ENCODE measurements at regions not wholly inside any gene's neighbourhood (a gene's known extent, or its start where the extent isn't known, plus 50 kb on each side); places are given as distances from the start of the nearest gene placed in this dataset.
"Not testable (repeated sequence)": the region's sequence is repeated elsewhere in the genome, so short reads cannot be mapped to it uniquely, and the experiment has no call there.

DNA sequence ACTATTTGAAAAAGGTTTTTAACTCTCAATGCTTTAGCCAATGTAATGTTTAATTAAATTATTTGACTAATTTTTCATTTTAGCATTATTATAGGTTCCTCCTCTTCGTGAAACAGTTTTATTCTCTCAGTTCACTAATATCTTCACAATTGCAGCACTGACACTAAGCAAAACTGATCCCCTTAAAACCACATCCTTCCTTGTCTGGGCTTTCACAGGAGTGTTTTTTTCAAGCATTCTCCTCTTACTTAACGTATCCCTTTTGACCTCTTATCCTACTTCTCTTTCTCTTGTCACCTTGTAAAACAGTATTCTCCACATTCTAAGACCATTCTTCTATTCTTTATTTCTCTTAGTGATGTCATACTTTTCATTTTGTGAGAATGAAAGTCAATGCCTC lies 112.8 kb downstream of the DSC3 start:
- DNase-seq: no peak

- DNase-seq: no peak
Measured at GRCh38 chr18:30929065-30929464, 113.5 kb downstream of the DSC3 start.

- no peak for DNase-seq
Measured at GRCh38 chr18:30927517-30928075, 114.9 kb downstream of the DSC3 start.

DNA sequence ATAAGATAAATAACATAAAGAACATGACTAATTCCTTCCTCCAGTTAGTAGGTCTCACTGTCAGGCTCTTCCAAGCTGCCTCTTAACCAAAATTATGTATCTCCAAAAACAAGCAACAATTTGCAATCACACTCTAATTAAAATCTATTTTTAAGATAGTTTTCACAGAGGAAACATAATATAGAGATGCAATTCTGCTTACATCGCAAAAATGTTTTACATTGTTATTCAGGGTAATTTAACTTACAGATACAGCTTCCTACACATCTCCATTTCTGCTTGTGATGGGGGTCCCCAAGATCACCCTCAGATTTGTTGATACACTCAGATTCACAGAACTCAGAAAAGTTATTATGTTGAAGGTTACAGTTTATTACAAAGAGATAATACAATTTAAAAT lies 115.5 kb downstream of the DSC3 start:
- DNase-seq: no peak

DNA sequence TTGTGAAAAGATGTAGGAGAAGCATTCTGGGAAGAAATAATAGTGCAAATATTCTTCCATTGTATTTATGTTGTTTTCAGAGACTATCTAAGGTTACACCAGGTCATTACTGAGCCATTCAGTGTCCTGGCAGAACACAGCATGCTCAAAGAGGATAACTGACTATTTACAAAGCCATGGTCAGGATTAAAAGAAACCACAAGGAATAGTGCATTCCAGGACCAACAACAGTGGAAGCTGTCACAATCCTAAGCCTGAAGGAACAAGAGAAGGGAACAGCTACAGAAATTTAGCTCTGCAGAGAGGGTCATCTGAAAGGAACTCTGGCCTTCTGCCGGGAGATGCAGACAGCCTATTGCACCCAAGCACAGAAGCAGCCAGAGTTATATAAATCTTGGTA lies 116.7 kb downstream of the DSC3 start:
- no peak for DNase-seq

GRCh38 chr18:30920757-30921156 lies 121.8 kb downstream of the DSC3 start:
- DNase-seq: no peak

DNA sequence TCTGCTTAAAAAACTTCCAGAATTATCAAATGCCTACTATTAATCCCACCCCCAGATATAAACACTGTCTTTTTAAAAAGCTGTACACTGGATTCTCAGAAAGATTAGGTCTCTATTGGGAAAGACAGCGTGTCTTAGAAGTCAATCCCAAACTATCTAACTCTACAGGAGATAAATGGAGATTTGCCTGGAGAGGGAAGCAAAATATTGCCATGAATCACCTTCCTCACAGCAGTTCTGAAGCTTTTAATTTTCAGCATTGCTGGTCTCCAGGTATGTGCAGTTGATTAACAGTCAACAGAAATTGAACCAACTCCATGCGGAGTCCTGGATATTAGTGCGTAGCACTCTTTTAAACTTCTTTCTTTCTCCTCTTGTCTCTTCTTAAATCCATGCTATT lies 122.2 kb downstream of the DSC3 start:
- no peak for DNase-seq

DNA sequence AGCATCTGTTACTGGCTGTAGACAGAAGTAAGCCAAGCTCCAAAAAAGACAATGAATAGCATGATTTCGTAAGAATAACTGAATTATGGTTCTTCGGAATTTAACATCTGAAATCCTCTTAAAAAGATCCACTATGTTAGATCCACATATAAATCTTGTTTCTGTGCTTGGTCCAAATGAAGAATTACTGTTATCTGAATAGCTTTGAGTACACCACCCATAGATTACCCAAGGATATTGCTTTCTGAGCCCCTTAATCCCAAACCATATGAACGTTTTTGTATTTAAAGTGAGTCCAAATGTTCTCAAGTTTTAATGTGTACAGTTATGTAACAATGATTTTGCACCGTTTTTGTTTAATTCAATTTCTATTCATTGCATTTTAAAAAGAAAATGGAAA lies 124.9 kb downstream of the DSC3 start:
- DNase-seq: no peak

DNA sequence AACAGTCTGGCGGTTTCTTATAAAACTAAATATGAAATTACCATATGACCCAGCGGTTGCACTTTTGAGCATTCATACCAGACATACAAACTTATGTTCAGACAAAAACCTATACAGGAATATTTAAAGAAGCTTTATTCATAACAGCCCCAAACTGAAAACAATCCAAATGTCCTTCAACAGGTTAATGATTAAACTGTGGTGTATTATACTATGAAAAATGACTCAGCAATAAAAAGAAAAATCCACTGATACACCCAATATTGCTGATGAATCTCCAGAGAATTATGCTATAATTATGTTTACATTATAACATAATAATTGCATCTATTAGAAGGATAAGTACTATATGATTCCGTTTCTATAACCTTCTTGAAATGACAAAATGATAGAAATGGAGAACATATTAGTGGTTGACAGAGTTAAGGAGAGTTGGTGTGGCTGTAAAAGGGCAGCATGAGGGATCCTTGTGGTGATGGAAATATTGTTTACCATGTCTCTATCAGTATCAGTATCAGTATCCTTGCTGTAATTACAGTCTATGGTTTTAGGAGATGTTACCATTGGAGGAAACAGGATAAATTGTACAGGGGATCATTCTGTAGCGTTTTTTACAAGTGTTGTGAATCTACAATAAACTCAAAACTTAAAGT lies 127.1 kb downstream of the DSC3 start:
- DNase-seq: no peak

DNA sequence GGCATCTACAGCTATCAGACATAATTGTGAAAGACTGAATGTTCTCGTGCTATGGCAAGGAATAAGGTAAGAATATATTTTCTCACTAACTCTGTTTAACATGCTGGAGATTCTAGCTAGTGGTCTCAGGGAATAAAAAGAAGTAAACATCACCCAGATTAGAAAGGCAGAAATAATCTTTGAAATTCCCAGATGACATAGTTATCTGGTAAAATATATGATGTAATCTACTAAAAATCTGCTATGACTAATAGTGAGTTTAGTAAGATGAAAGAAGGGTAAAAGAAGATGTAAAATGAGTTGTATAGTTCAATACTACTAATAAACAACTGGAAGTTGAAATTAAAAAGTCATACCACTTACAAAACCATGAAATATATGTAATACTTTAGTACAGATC lies 134.2 kb downstream of the DSC3 start:
- DNase-seq: no peak

DNA sequence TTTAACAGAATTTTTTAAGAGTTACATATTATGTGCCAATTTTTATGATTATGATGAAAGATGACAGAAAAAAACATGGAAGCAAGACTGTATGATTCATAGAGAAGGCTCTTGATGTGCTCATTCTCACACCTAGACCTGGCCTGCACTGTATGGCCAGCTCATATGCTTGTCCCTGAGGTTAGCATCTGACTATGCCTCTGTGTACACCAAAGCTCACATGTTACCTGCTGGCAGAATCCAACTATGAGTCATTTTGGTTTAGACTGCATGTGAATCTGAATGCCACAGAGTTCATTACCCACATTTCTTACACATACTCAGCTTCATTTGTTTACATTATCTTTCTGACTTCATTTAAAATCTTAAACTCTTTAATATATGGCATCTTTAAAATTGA lies 139.0 kb downstream of the DSC3 start:
- DNase-seq: no peak

GRCh38 chr18:30889519-30890301 lies 152.8 kb downstream of the DSC3 start:
- DNase-seq: no peak

DNA sequence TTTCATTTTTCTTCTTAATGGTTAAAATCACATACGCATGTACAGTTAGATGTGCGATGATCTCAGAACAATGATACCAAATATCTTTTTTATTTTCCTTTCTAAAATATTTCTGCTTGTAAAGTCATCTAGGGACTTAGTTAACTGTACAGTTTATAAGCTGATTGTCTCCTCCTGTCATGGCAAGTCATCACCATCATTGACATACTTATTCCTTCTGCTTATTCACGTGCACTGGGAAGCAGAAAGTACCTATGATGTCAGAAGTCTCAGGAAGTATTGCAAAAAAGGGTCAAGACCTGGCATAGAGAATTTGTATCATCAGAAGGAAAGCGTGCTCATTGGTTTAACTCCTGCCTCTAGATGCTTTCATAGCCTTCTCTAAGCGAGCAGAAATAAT lies 154.2 kb downstream of the DSC3 start:
- DNase-seq: no peak

- DNase-seq: no peak
Measured at GRCh38 chr18:30886998-30887397, 155.5 kb downstream of the DSC3 start.

DNA sequence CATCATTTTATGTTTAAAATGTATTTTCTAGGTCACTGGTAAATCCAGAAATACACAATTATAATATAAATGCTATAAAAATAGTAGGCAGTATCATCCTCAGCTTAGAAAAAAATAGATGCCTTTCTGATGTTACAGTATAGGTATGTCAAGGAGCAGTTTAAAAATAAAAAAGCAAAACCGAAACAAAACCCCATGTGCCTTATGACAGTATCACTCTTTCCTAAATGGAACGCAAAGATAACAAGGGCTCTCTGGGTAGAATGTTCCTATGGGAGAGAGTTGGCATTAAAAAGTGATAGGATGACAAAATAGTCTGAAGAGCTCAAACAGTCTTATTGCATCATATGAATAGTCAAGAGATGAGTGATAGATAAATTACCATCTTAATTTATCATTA lies 172.1 kb downstream of the DSC3 start:
- DNase-seq: no peak

DNA sequence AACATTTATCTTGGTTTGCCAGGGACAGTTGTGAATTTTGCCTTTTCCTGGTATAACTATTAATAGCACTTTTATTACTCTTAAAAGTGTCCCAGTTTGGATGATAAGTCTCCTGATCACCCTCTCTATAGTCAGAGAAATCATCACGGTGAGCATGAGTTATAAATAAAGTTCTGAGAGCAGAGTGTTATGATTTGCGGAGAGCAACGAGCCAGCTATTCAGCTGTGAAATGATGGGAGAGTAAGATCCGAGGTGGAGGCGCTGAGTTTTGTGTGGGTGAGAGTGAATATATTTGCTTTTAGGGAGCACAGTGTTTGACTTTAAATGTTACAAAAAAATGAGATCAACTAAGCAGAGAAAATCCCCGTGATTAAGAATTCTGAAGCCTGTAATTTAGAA lies 179.6 kb downstream of the DSC3 start:
- no peak for DNase-seq

DNA sequence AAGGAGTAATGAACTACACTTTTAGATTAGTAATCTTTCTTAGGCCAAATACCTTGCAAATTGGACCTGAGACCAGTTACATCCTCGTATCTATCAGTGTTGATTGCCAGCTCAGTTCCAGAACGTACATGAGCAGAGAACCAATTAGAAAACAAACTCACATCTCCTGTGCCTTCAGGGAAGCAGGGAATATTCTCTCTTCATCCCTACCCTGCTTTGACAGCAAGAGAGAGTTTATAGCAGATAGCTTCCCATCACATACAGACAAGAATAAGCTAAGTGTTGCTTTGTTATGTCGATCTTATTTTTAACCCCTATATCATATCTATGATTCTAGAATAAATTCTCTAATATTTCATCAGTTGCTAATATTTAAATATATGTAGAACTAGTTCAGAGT lies 181.8 kb downstream of the DSC3 start:
- no peak for DNase-seq

- no peak for DNase-seq
Measured at GRCh38 chr18:30859036-30859435, 183.5 kb downstream of the DSC3 start.

- DNase-seq: no peak
Measured at GRCh38 chr18:30858560-30858959, 184.0 kb downstream of the DSC3 start.

DNA sequence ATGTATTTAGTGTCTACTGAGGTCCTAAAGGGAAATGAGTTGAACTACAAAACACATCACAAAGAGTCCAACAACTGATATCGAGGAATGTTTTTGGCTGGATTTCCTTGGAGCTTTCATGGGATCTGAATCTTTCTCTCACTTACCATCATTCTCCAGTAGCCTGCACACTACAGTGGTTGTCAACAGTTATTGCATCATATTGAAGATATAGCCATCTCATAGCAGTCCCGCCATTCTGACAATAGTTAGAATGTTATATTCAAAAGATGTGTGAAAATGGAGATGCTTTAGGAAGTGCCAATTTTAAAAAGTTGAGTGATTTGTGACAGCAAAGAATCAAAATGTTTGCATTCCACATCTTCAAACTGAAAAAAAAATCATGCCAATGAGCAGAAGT lies 186.8 kb downstream of the DSC3 start:
- DNase-seq: no peak

DNA sequence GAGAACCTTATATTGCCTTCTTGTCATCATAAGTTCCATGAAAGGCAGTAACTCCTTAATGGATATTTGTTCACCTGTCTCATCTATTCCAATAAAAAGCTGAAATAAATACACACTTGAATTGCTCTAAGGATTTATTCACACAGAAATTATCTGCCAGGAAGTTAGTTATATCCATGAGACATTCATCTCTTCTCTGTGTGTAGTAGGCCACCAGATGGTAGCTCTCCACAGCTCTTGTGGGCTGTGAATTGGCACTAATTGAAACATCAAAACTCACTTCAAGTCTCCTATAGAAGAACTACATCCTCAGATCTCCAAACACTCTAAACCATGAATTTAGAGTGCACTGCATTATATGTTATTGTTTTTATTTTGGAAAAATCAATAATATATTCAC lies 189.6 kb downstream of the DSC3 start:
- no peak for DNase-seq

GRCh38 chr18:30852541-30852940 lies 190.0 kb downstream of the DSC3 start:
- no peak for DNase-seq

- not testable (repeated sequence) for DNase-seq
Measured at GRCh38 chr18:30839056-30839561, 203.4 kb downstream of the DSC3 start.

GRCh38 chr18:30828700-30829099 lies 213.8 kb downstream of the DSC3 start:
- DNase-seq: no peak

Measured in DMS79 treated with DMSO at 0.1 percent for 48 hours (cell line).